NCI-H748 (cell line): ENCODE measurements at regions not wholly inside any gene's neighbourhood (a gene's known extent, or its start where the extent isn't known, plus 50 kb on each side); places are given as distances from the start of the nearest gene placed in this dataset.
"Not testable (repeated sequence)": the region's sequence is repeated elsewhere in the genome, so short reads cannot be mapped to it uniquely, and the experiment has no call there.

Source experiments
- DNase-seq: peaks from one replicate; lab custom pipeline; 2025; ENCODE audit not compliant: unreplicated experiment; lab: John Stamatoyannopoulos, UW

GRCh38 chr6:139961190-139961589 lies 586.7 kb upstream of the CITED2 start:
- DNase-seq: no peak

DNA sequence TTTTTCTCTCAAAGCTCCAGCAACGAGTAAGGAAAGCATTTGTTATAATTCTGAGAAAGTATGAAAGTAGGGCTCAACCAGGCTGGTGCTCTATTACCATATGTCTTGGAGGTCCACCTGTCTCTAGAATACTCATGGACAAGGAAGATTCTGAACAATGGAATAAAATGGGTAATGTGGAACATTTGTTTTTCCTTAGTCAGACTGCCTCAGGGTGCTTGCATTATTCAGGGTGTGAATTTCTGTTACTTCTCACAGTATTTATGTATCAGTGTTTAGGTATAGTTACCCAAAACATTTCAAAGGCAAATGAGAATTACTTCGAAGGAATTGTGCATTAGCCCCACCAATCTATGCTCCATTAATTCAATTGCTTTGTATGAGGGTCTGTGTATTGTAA lies 586.2 kb upstream of the CITED2 start:
- DNase-seq: no peak

GRCh38 chr6:139955366-139956155 lies 581.1 kb upstream of the CITED2 start:
- DNase-seq: peak; percentile 86

DNA sequence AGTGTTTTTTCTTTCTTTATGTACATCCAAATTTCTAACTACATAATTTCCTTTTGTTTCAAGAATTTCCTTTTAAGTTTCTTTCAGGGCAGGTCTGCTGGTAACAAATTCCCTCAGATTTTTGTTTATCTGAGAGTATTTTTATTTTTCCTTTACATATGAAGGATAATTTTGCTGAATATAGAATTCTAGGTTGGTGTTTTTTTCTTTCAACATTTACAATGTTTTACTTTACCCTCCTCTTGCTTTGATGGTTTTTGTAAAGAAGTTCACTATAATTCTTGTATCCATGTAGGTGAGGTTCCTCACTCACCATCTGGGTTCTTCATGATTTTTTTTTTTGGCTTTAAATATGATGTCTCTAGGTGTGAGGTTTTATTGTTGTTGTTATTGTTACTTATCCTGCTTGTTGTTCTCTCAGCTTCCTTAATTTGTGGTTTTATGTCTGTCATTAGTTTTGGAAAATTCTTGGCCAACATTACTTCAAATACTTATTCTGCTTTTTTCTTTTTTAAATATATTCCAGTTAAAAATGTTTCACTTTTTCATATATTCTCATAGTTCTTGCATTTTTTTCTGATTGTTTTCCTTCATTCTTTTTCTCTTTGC lies 580.1 kb upstream of the CITED2 start:
- no peak for DNase-seq

- DNase-seq: not testable (repeated sequence)
Measured at GRCh38 chr6:139953780-139954179, 579.3 kb upstream of the CITED2 start.

GRCh38 chr6:139951172-139951571 lies 576.7 kb upstream of the CITED2 start:
- DNase-seq: no peak

DNA sequence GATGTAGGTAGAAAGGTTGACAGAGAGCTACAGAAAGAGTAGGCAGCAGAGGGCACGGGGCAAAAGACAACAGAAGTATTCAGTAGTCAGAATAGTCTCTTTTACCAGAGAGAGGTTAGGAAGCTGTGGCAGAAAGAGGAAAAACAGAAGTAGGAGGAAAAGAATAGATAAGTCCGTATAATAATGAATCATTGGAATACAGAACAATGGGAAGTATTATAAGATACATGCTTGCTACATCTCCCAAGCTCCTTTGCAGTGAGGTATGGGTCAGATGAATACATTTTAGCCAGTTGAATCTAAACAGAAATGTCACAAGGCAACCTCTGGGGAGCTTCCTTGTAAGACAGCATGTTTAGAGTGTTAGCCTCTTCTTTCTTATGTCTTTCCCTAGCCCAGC lies 570.5 kb upstream of the CITED2 start:
- no peak for DNase-seq

- DNase-seq: peak; percentile 78
Measured at GRCh38 chr6:139944131-139944530, 569.7 kb upstream of the CITED2 start.

DNA sequence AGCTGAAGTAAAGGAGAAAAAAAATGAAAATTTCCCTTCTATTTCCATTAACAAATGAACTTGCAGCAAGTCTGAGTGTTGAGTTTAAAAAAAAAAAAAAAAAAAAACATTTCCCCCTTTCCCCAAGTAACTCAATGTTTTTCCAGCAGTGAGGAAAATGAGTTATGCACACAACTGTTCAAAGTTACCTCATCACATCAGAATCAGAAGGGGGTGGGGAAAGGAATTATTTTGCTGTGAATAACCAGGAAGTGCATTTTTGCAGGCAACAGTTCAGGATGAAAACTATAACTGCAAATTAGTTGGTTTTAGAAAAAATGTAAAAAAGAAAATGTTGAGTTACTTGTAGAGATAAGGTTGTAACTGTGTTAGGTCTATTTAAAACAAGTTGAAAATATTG lies 568.9 kb upstream of the CITED2 start:
- DNase-seq: peak; percentile 60

GRCh38 chr6:139942331-139942730 lies 567.9 kb upstream of the CITED2 start:
- DNase-seq: no peak

DNA sequence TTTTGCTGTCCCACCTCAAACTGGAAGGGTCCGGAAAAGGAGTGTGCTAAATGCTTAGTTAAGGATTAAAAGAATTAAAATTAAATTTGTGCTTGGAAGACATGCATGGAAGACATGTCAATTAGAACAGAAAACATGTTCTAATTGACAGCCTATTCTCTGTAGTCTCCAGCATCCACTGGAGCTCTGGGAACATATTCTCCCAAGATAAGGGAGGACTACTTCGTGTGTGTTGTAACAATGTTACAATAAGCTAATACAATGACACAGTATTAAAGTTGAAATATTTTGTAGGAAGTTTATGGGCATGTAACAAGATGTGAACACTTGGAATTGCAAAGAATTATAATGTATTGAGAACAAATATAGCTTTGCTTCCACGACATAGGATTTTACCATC lies 567.4 kb upstream of the CITED2 start:
- DNase-seq: no peak

- no peak for DNase-seq
Measured at GRCh38 chr6:139940741-139941729, 566.6 kb upstream of the CITED2 start.

DNA sequence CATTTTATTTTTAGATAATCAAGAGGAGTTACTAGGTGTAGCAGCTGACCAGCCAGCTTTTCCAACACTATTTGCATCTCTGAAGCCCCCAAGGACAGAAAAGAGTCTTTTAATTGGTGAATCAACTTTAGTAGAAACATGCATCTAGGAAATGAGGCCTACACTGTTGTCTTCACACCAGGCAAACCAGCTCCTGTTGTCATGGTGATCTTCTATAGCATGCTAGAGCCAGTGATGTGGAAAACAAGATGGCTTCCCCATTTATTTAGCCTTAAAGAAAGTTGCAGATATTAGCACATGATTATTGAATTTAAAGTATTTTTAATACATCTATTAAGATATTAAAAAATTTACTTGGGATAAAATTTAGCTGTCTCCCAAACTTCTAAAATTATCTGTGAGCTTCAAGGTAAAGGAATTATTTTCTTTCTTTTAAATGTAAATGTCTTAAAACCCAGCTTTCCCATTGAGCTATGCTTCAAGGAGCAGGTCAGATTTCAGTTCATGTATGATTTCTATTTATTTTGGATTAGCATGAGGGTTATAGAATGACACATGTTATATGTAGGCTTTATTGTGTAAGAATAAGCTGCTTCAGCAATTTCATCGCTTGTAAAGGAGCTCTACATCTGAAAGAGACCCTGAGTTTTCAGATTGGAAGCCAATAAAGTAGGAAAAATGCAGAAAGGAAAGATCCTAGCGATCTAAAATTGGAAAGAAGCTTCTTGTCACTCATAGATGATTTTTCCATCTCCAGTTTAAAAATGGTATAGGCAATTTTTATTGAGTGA lies 564.9 kb upstream of the CITED2 start:
- DNase-seq: peak; percentile 76

DNA sequence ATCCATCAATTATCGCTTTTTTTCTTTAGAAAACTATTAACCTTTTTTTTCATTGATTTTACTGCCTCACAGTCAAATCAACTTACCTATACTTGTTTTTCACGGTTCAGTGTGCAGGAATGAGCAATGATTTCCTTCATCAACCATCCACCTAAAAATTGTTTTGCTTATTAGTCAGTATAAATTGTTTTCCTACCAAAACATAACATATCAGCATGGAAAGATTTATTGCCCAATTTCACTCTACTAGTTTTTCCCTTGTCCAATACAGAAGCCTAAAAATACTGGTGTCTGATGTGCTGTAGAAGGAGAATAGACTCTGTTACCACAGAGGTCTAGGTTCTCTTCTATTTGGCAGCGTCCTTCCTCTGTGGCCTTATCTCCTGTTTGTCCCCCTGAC lies 558.2 kb upstream of the CITED2 start:
- DNase-seq: no peak

- no peak for DNase-seq
Measured at GRCh38 chr6:139931747-139932146, 557.3 kb upstream of the CITED2 start.

GRCh38 chr6:139927742-139928305 lies 553.4 kb upstream of the CITED2 start:
- no peak for DNase-seq

GRCh38 chr6:139927236-139927635 lies 552.8 kb upstream of the CITED2 start:
- no peak for DNase-seq

DNA sequence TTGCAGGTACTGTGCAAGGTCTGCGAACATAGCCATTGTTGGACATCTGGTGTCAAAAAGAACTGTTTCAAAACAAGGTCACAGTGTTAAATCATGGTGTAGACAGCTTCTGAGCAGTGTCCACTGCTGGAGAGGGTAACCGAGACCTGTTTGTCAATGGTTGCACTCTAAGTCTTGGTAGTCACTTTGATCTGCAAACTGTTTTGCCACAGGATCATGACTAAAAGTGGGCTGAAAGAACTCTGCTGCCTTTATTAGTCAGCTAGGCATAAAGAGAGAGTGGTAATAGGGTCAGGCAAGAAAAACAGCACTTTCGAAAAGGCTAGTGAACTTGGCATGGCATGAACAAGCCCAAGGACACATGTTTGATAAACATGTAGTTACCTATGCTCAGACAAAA lies 552.3 kb upstream of the CITED2 start:
- no peak for DNase-seq

- no peak for DNase-seq
Measured at GRCh38 chr6:139925894-139926641, 551.6 kb upstream of the CITED2 start.
